H9 (cell line): ENCODE measurements at regions not wholly inside any gene's neighbourhood (a gene's known extent, or its start where the extent isn't known, plus 50 kb on each side); places are given as distances from the start of the nearest gene placed in this dataset.

Experiments used
- DNase-seq: peaks from one replicate; pipeline ENCODE4 v3.0.0-alpha.2; 2017
- H2AFZ ChIP-seq: one replicate; pipeline ENCODE4 v1.6.1; 2013; ENCODE audit warnings: mild to moderate bottlenecking, low read length, control low read depth, moderate library complexity
- H2AK5ac ChIP-seq: 2 replicates; pipeline ENCODE4 v1.6.1; 2013; ENCODE audit warnings: low read length, control low read depth, mixed read lengths; ENCODE audit not compliant: insufficient read length
- H2BK120ac ChIP-seq: one replicate; pipeline ENCODE4 v1.6.1; 2013; ENCODE audit warnings: low read depth, mild to moderate bottlenecking, low read length, control low read depth, inconsistent platforms; ENCODE audit not compliant: poor library complexity, severe bottlenecking
- H2BK12ac ChIP-seq: 2 replicates; pipeline ENCODE4 v1.6.1; 2013; ENCODE audit warnings: low read length, control low read depth, mixed read lengths, low read depth; ENCODE audit not compliant: insufficient read length
- H2BK15ac ChIP-seq: 2 replicates; pipeline ENCODE4 v1.6.1; 2013; ENCODE audit warnings: low read depth, low read length, control low read depth
- H2BK20ac ChIP-seq: one replicate; pipeline ENCODE4 v1.6.1; 2013; ENCODE audit warnings: low read depth, mild to moderate bottlenecking, low read length, control low read depth, inconsistent platforms; ENCODE audit not compliant: poor library complexity, severe bottlenecking
- H2BK5ac ChIP-seq: 2 replicates; pipeline ENCODE4 v1.6.1; 2013; ENCODE audit warnings: low read length, control low read depth, mixed read lengths; ENCODE audit not compliant: insufficient read length
- H3K14ac ChIP-seq: 2 replicates; pipeline ENCODE4 v1.6.1; 2013; ENCODE audit warnings: low read length, control low read depth; ENCODE audit not compliant: insufficient read depth
- H3K18ac ChIP-seq: 2 replicates; pipeline ENCODE4 v1.6.1; 2013; ENCODE audit warnings: low read depth, mild to moderate bottlenecking, mixed read lengths, low read length, control low read depth; ENCODE audit not compliant: insufficient read length
- H3K23ac ChIP-seq: 2 replicates; pipeline ENCODE4 v1.6.1; 2013; ENCODE audit warnings: low read length, control low read depth, mixed read lengths, low read depth; ENCODE audit not compliant: insufficient read length
- H3K23me2 ChIP-seq: 2 replicates; pipeline ENCODE4 v1.6.1; 2013; ENCODE audit warnings: low read depth, mild to moderate bottlenecking, mixed read lengths, low read length, control low read depth; ENCODE audit not compliant: insufficient read length, poor library complexity, severe bottlenecking
- H3K27ac ChIP-seq: 2 replicates; pipeline ENCODE4 v1.5.1; 2013; ENCODE audit warnings: low read length, control low read depth, mixed read lengths, low read depth; ENCODE audit not compliant: insufficient read length
- H3K27me3 ChIP-seq: 2 replicates; pipeline ENCODE4 v1.6.1; 2013; ENCODE audit warnings: low read length, control low read depth, inconsistent platforms; ENCODE audit not compliant: insufficient read depth
- H3K4ac ChIP-seq: 2 replicates; pipeline ENCODE4 v1.6.1; 2013; ENCODE audit warnings: low read depth, mild to moderate bottlenecking, control low read depth, inconsistent platforms, low read length, moderate library complexity
- H3K4me1 ChIP-seq: 2 replicates; pipeline ENCODE4 v1.6.1; 2013; ENCODE audit warnings: low read length, control low read depth, inconsistent platforms; ENCODE audit not compliant: insufficient read depth
- H3K4me2 ChIP-seq: 2 replicates; pipeline ENCODE4 v1.6.1; 2013; ENCODE audit warnings: low read length, control low read depth, mixed read lengths; ENCODE audit not compliant: insufficient read length, insufficient read depth
- H3K56ac ChIP-seq: 2 replicates; pipeline ENCODE4 v1.6.1; 2013; ENCODE audit warnings: low read depth, mild to moderate bottlenecking, mixed read lengths, low read length, control low read depth; ENCODE audit not compliant: insufficient read length
- H3K79me1 ChIP-seq: 2 replicates; pipeline ENCODE4 v1.6.1; 2013; ENCODE audit warnings: low read depth, mild to moderate bottlenecking, moderate library complexity, low read length, control low read depth, inconsistent platforms; ENCODE audit not compliant: insufficient read depth, poor library complexity, severe bottlenecking
- H3K79me2 ChIP-seq: 2 replicates; pipeline ENCODE4 v1.6.1; 2013; ENCODE audit warnings: low read length, control low read depth, inconsistent platforms; ENCODE audit not compliant: insufficient read depth
- H3K9ac ChIP-seq: 2 replicates; pipeline ENCODE4 v1.6.1; 2013; ENCODE audit warnings: low read length, control low read depth, mixed read lengths; ENCODE audit not compliant: insufficient read length; ENCODE audit errors: extremely low read depth
- H3K9me3 ChIP-seq: one replicate; pipeline ENCODE4 v1.6.1; 2013; ENCODE audit warnings: low read depth, low read length, inconsistent platforms; ENCODE audit not compliant: control insufficient read depth
- H3T11ph ChIP-seq: one replicate; pipeline ENCODE4 v1.6.1; 2013; ENCODE audit warnings: mild to moderate bottlenecking, low read length, control low read depth, inconsistent platforms
- H4K20me1 ChIP-seq: one replicate; pipeline ENCODE4 v1.6.1; 2013; ENCODE audit not compliant: control insufficient read depth, insufficient read length, insufficient read depth
- H4K5ac ChIP-seq: 2 replicates; pipeline ENCODE4 v1.6.1; 2013; ENCODE audit warnings: low read depth, mild to moderate bottlenecking, mixed read lengths, low read length, control low read depth; ENCODE audit not compliant: insufficient read length
- H4K8ac ChIP-seq: replicated peaks from 2 replicates; pipeline ENCODE4 v1.6.1; 2013; ENCODE audit warnings: low read length, control low read depth, mixed read lengths, low read depth; ENCODE audit not compliant: insufficient read length
- H4K91ac ChIP-seq: 2 replicates; pipeline ENCODE4 v1.6.1; 2013; ENCODE audit warnings: low read depth, mild to moderate bottlenecking, moderate library complexity, mixed read lengths, low read length, control low read depth; ENCODE audit not compliant: insufficient read length
- H3K27ac Mint-ChIP-seq, 3 experiments: 2 replicates in 2 of 3; 3 replicates in 1 of 3; pipeline ENCODE4 v1.8.0; 2020 to 2021; ENCODE audit warnings: mixed read lengths in 3 of 3, mild to moderate bottlenecking in 1 of 3, moderate library complexity in 1 of 3
- H3K27me3 Mint-ChIP-seq: 2 replicates; pipeline ENCODE4 v1.8.0; 2021; ENCODE audit warnings: low read depth, mild to moderate bottlenecking, moderate library complexity, mixed read lengths
- H3K36me3 Mint-ChIP-seq, 3 experiments: 2 replicates in 2 of 3; 3 replicates in 1 of 3; pipeline ENCODE4 v1.8.0; 2020 to 2021; ENCODE audit warnings: low read depth in 3 of 3, mixed read lengths in 3 of 3; ENCODE audit not compliant: insufficient read depth in 1 of 3
- H3K4me1 Mint-ChIP-seq, 2 experiments: 2 replicates each; pipeline ENCODE4 v1.8.0; 2020; ENCODE audit warnings: mixed read lengths in 2 of 2
- H3K4me3 Mint-ChIP-seq, 2 experiments: 2 replicates in 1 of 2; 3 replicates in 1 of 2; pipeline ENCODE4 v1.8.0; 2020 to 2021; ENCODE audit warnings: mild to moderate bottlenecking in 2 of 2, mixed read lengths in 2 of 2, moderate library complexity in 1 of 2
- H3K9me3 Mint-ChIP-seq, 2 experiments: 2 replicates in 1 of 2; 3 replicates in 1 of 2; pipeline ENCODE4 v1.8.0; 2020; ENCODE audit warnings: mild to moderate bottlenecking in 2 of 2, mixed read lengths in 2 of 2, moderate library complexity in 1 of 2
- CTCF ChIP-seq: fragments of 200-600 bp; sonication (generic); conservative IDR thresholded peaks from 3 replicates; pipeline ENCODE4 v1.8.0; 2021; ENCODE audit warnings: antibody characterized with exemption, mild to moderate bottlenecking
- WGBS: extraction: QIAGEN DNeasy Blood & Tissue Kit; methylation state at CpG from one replicate; pipeline ENCODE4 v1.1.7; 2013; ENCODE audit warnings: missing lambda C conversion rate, low lambda C conversion rate, mixed read lengths; ENCODE audit not compliant: insufficient read length; ENCODE audit errors: extremely low coverage; 5-methylcytosine and 5-hydroxymethylcytosine counted together

GRCh38 chr7:52851547-52851946 lies 183.9 kb upstream of the POM121L12 start:
- H2BK12ac ChIP-seq = no peak overlapping the region
- H3K9me3 Mint-ChIP-seq = peaks cover 2 to 21% of the 10 kb centered on the region in 2 experiments; a peak in 4 of 5 replicates
- H3K4me1 ChIP-seq = no peaks in the 10 kb centered on the region
- no peaks in the 10 kb centered on the region for H3K79me1 ChIP-seq
- no peak overlapping the region for H4K8ac ChIP-seq
- H3K4me2 ChIP-seq = no peak overlapping the region
- no peaks in the 10 kb centered on the region for H3K23me2 ChIP-seq
- H3K4me1 Mint-ChIP-seq = no peaks in the 10 kb centered on the region; a peak in 1 of 4 replicates
- H3K9ac ChIP-seq = no peak overlapping the region
- no peak overlapping the region for H3K23ac ChIP-seq
- TF ChIP-seq CTCF = no peak
- no peak overlapping the region for H3K27ac ChIP-seq
- no peak overlapping the region for H2AFZ ChIP-seq
- H3K79me2 ChIP-seq = no peaks in the 10 kb centered on the region
- H3K9me3 ChIP-seq = no peaks in the 10 kb centered on the region
- H3K27me3 Mint-ChIP-seq = no peaks in the 10 kb centered on the region
- no peak overlapping the region for H2BK20ac ChIP-seq
- no peak overlapping the region for H3K14ac ChIP-seq
- no CpG with 5 or more reads among the region's 2 CpGs for WGBS
- H2BK120ac ChIP-seq = no peak overlapping the region
- no peaks in the 10 kb centered on the region for H3K27me3 ChIP-seq
- H3K18ac ChIP-seq = no peak overlapping the region
- H2AK5ac ChIP-seq = no peak overlapping the region
- H3K4me3 Mint-ChIP-seq = no peak overlapping the region
- H4K20me1 ChIP-seq = no peaks in the 10 kb centered on the region
- H4K91ac ChIP-seq = no peak overlapping the region
- no peak overlapping the region for H2BK5ac ChIP-seq
- no peak overlapping the region for H4K5ac ChIP-seq
- H3K56ac ChIP-seq = no peak overlapping the region
- DNase-seq = no peak
- H3K27ac Mint-ChIP-seq = no peak overlapping the region
- no peak overlapping the region for H3T11ph ChIP-seq
- H2BK15ac ChIP-seq = no peak overlapping the region
- no peak overlapping the region for H3K4ac ChIP-seq
- no peaks in the 10 kb centered on the region; a peak in 2 of 7 replicates for H3K36me3 Mint-ChIP-seq
